ENCODE measurements at regions not wholly inside any gene's neighbourhood (a gene's known extent, or its start where the extent isn't known, plus 50 kb on each side); places are given as distances from the start of the nearest gene placed in this dataset.

GRCh38 chr13:97631158-97631557 is 197.2 kb downstream of the RAP2A start:
- no peak for DNase-seq (ENCODE audit: low read depth in 3 of 3)

- DNase-seq (ENCODE audit: low read depth in 3 of 3): no peak
Observed at GRCh38 chr13:97639236-97639635, 205.3 kb downstream of the RAP2A start.

GRCh38 chr13:97640268-97640667 is 206.3 kb downstream of the RAP2A start:
- DNase-seq (ENCODE audit: low read depth in 3 of 3): no peak

- DNase-seq (ENCODE audit: low read depth in 3 of 3): no peak
Observed at GRCh38 chr13:97648171-97648880, 214.4 kb downstream of the RAP2A start.

- DNase-seq (ENCODE audit: low read depth in 3 of 3): no peak
Observed at GRCh38 chr13:97648881-97649224, 214.9 kb downstream of the RAP2A start.

- DNase-seq (ENCODE audit: low read depth in 3 of 3): no peak
Observed at GRCh38 chr13:97653443-97654140, 219.6 kb downstream of the RAP2A start.

- no peak for DNase-seq (ENCODE audit: low read depth in 3 of 3)
Observed at GRCh38 chr13:97654236-97654635, 220.3 kb downstream of the RAP2A start.

- DNase-seq (ENCODE audit: low read depth in 3 of 3): no peak
Observed at GRCh38 chr13:97658556-97658955, 224.6 kb downstream of the RAP2A start.

- DNase-seq (ENCODE audit: low read depth in 3 of 3): no peak
Observed at GRCh38 chr13:97659602-97660001, 225.6 kb downstream of the RAP2A start.

- no peak for DNase-seq (ENCODE audit: low read depth in 3 of 3)
Observed at GRCh38 chr13:97660594-97661260, 226.8 kb downstream of the RAP2A start.

- DNase-seq (ENCODE audit: low read depth in 3 of 3): no peak
Observed at GRCh38 chr13:97686594-97686993, 252.6 kb downstream of the RAP2A start.

GRCh38 chr13:97692628-97693027 is 258.7 kb downstream of the RAP2A start:
- DNase-seq (ENCODE audit: low read depth in 3 of 3): no peak

- DNase-seq (ENCODE audit: low read depth in 3 of 3): no peak
Observed at GRCh38 chr13:97695684-97696083, 257.8 kb upstream of the IPO5 start.

GRCh38 chr13:97696921-97697320 is 256.6 kb upstream of the IPO5 start:
- no peak for DNase-seq (ENCODE audit: low read depth in 3 of 3)

- no peak for DNase-seq (ENCODE audit: low read depth in 3 of 3)
Observed at GRCh38 chr13:97700306-97700848, 253.1 kb upstream of the IPO5 start.

- no peak for DNase-seq (ENCODE audit: low read depth in 3 of 3)
Observed at GRCh38 chr13:97702614-97703013, 250.9 kb upstream of the IPO5 start.

GRCh38 chr13:97710797-97711196 is 242.7 kb upstream of the IPO5 start:
- DNase-seq (ENCODE audit: low read depth in 3 of 3): no peak

GRCh38 chr13:97712770-97713169 is 240.7 kb upstream of the IPO5 start:
- no peak for DNase-seq (ENCODE audit: low read depth in 3 of 3)

- DNase-seq (ENCODE audit: low read depth in 3 of 3): no peak
Observed at GRCh38 chr13:97715763-97716162, 237.7 kb upstream of the IPO5 start.

- no peak for DNase-seq (ENCODE audit: low read depth in 3 of 3)
Observed at GRCh38 chr13:97716746-97717145, 236.7 kb upstream of the IPO5 start.

- no peak for DNase-seq (ENCODE audit: low read depth in 3 of 3)
Observed at GRCh38 chr13:97719736-97720135, 233.7 kb upstream of the IPO5 start.

- DNase-seq (ENCODE audit: low read depth in 3 of 3): no peak
Observed at GRCh38 chr13:97720896-97721295, 232.6 kb upstream of the IPO5 start.

- no peak for DNase-seq (ENCODE audit: low read depth in 3 of 3)
Observed at GRCh38 chr13:97723655-97724054, 229.8 kb upstream of the IPO5 start.
